ENCODE measurements at regions not wholly inside any gene's neighbourhood (a gene's known extent, or its start where the extent isn't known, plus 50 kb on each side); places are given as distances from the start of the nearest gene placed in this dataset.

- intact Hi-C loops (cut with DNase I): no loop called here
- no peak overlapping the region for H3K27ac ChIP-seq
- 89 to 100% (median 94%) methylated on average over 1 of the region's 1 CpG for WGBS, 3 donors
- H3K4me3 ChIP-seq: no peak overlapping the region
- H3K36me3 ChIP-seq: no peaks in the 10 kb centered on the region
- DNase-seq: no peak
- H3K9me3 ChIP-seq: peaks cover 0 to 2% of the 10 kb centered on the region in 2 donors
- TF ChIP-seq CTCF (IDR thresholded peaks at IDR 0.05) (no peak), POLR2A (IDR thresholded peaks at IDR 0.05) (no peak), EP300 (IDR thresholded peaks at IDR 0.05) (no peak)
- H3K27me3 ChIP-seq: no peaks in the 10 kb centered on the region
- no peaks in the 10 kb centered on the region for H3K4me1 ChIP-seq (ENCODE audit: insufficient read depth)
Observed at GRCh38 chr15:48031466-48031865, 89.3 kb upstream of the SLC24A5 start.

DNA sequence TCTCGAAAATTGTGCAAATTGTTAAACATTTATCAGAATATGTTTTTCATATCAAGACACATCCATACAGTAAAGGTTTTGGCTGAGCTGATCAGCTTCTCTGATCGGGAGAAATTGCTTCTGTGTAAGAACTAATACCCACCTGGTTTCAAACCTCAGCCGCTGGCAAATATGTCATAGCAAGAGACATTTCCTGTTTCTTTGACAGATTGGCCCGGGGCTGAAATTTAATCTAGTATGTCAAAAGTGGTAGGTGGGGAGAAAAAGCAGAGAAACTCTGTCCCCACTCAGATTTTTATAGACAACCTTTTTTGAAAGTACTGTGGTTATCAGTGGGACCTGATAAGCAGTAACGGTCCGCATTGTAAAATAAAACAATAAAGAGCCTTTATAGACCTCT lies 88.8 kb upstream of the SLC24A5 start:
- Histone ChIP-seq H3K27me3 (no peaks in the 10 kb centered on the region), H3K9me3 (peaks cover 0 to 2% of the 10 kb centered on the region in 2 donors), H3K4me1 (ENCODE audit: insufficient read depth) (no peaks in the 10 kb centered on the region), H3K4me3 (no peak overlapping the region), H3K36me3 (no peaks in the 10 kb centered on the region), H3K27ac (no peak overlapping the region)
- WGBS, 3 donors: 67 to 73% (median 69%) methylated on average over 6 of the region's 6 CpGs
- intact Hi-C loops (cut with DNase I): no loop called here
- TF ChIP-seq EP300 (IDR thresholded peaks at IDR 0.05) (no peak), POLR2A (IDR thresholded peaks at IDR 0.05) (no peak), CTCF (IDR thresholded peaks at IDR 0.05) (no peak)
- no peak for DNase-seq

DNA sequence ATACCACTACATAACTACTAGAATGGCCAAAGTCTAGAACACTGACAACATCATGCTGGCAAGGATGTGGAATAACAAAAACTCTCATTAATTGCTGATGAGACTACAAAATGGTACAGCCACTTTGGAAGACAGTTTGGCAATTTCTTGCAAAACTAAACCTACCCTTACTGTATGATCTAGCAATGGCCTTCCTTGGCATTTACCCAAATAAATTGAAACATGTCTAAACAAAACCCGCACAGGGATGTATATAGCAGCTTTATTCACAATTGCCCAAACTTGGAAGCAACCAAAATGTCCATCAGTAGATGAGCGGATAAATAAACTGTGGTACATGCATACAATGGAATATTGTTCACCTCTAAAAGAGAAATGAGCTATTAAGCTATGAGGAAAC lies 87.9 kb upstream of the SLC24A5 start:
- 86 to 93% (median 88%) methylated on average over 2 of the region's 2 CpGs for WGBS, 3 donors
- H3K27me3 ChIP-seq: no peaks in the 10 kb centered on the region
- intact Hi-C loops (cut with DNase I): no loop called here
- no peak overlapping the region for H3K4me3 ChIP-seq
- H3K4me1 ChIP-seq (ENCODE audit: insufficient read depth): no peaks in the 10 kb centered on the region
- H3K36me3 ChIP-seq: no peaks in the 10 kb centered on the region
- no peak for TF ChIP-seq POLR2A (IDR thresholded peaks at IDR 0.05)
- no peak for TF ChIP-seq EP300 (IDR thresholded peaks at IDR 0.05)
- TF ChIP-seq CTCF (IDR thresholded peaks at IDR 0.05): no peak
- no peak for DNase-seq
- H3K27ac ChIP-seq: no peak overlapping the region
- H3K9me3 ChIP-seq: peaks cover 0 to 2% of the 10 kb centered on the region in 2 donors

DNA sequence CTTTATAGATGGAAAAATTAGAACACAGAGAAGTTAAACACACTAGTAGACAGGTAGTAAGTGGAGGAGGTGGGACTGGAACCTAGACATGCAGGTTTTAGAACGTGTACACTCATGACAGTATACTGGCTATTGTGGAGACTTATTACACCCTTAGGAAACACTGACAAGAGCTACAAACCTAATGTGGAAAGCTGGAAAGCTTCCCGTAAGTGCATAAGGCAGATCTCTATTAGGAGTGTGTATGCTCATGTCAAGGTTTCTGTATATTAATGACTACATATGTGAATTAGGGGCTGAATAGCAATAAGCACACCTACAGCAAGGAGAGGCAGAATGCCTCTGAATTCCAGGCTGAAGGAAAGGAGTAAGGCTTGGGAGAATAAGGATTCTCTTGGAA lies 82.6 kb upstream of the SLC24A5 start:
- no peak overlapping the region for H3K27ac ChIP-seq
- H3K4me1 ChIP-seq (ENCODE audit: insufficient read depth): no peaks in the 10 kb centered on the region
- no peaks in the 10 kb centered on the region for H3K9me3 ChIP-seq
- no peak for DNase-seq
- H3K27me3 ChIP-seq: no peaks in the 10 kb centered on the region
- WGBS, 3 donors: 73 to 86% (median 86%) methylated on average over 2 of the region's 2 CpGs
- intact Hi-C loops (cut with DNase I): no loop called here
- H3K36me3 ChIP-seq: no peaks in the 10 kb centered on the region
- TF ChIP-seq CTCF (IDR thresholded peaks at IDR 0.05): no peak
- TF ChIP-seq POLR2A (IDR thresholded peaks at IDR 0.05): no peak
- no peak for TF ChIP-seq EP300 (IDR thresholded peaks at IDR 0.05)
- no peak overlapping the region for H3K4me3 ChIP-seq

Measured in ovary (tissue), 7 donors.